Gastroesophageal sphincter (tissue), 4 donors: ENCODE measurements at regions not wholly inside any gene's neighbourhood (a gene's known extent, or its start where the extent isn't known, plus 50 kb on each side); places are given as distances from the start of the nearest gene placed in this dataset.
A peak's percentile ranks its signal among the peaks of the same experiment; 100 is the strongest.

Experiments
- ATAC-seq: fragments of 150-250 bp; one replicate; pipeline ENCODE4 v1.9.1; 2016; ENCODE audit warnings: mild to moderate bottlenecking, moderate library complexity
- H3K27ac ChIP-seq, 4 donors: fragments of 200-600 bp; sonication (generic) in 3 of 4; 1 replicate in 3 of 4; 2 replicates in 1 of 4; pipeline ENCODE4 v1.5.1; 2016 to 2019
- H3K27me3 ChIP-seq: fragments of 200-600 bp; sonication (generic); one replicate; pipeline ENCODE4 v1.5.1; 2019
- H3K36me3 ChIP-seq, 2 donors: fragments of 200-600 bp; sonication (generic); one replicate each; pipeline ENCODE4 v1.5.1; 2019; ENCODE audit warnings: control low read depth in 1 of 2
- H3K4me1 ChIP-seq, 3 donors: fragments of 200-600 bp; sonication (generic); 1 replicate in 2 of 3; 2 replicates in 1 of 3; pipeline ENCODE4 v1.5.1; 2016 to 2019; ENCODE audit warnings: control low read depth in 2 of 3
- H3K4me3 ChIP-seq, 2 donors: fragments of 200-600 bp; sonication (generic); one replicate each; pipeline ENCODE4 v1.5.1; 2019; ENCODE audit warnings: mild to moderate bottlenecking in 1 of 2, moderate library complexity in 1 of 2
- H3K9me3 ChIP-seq, 3 donors: fragments of 200-600 bp; sonication (generic); one replicate each; pipeline ENCODE4 v1.5.1; 2017 to 2019; ENCODE audit warnings: control low read depth in 2 of 3
- CTCF ChIP-seq, 4 experiments: fragments of 200-600 bp in 2 of 4; fragments of 450-650 bp in 2 of 4; sonication (generic) in 1 of 4; IDR thresholded peaks; one replicate each; pipeline ENCODE4 v1.5.1; 2017 to 2019; ENCODE audit warnings: antibody characterized with exemption in 4 of 4, mild to moderate bottlenecking in 2 of 4, moderate library complexity in 2 of 4
- EP300 ChIP-seq: sonication (generic); formaldehyde crosslinking; IDR thresholded peaks from one replicate; pipeline ENCODE4 v1.6.1; 2017; ENCODE audit warnings: antibody characterized with exemption, mild to moderate bottlenecking
- POLR2A ChIP-seq, 2 donors: fragments of 450-650 bp; IDR thresholded peaks; one replicate each; pipeline ENCODE4 v1.6.1; 2017; ENCODE audit warnings: antibody characterized with exemption in 2 of 2, mild to moderate bottlenecking in 2 of 2, moderate library complexity in 1 of 2
- POLR2AphosphoS5 ChIP-seq: sonication (generic); formaldehyde crosslinking; IDR thresholded peaks from one replicate; pipeline ENCODE4 v1.6.1; 2017; ENCODE audit warnings: antibody characterized with exemption
- WGBS, 2 donors: methylation state at CpG; one replicate each; pipeline ENCODE4 v1.1.5; 2018; ENCODE audit warnings: low coverage in 1 of 2; 5-methylcytosine and 5-hydroxymethylcytosine counted together

GRCh38 chr12:125687820-125688219, 622.6 kb downstream of the AACS start:
- Histone ChIP-seq H3K27me3 (peaks cover 50% of the 10 kb centered on the region), H3K9me3 (no peaks in the 10 kb centered on the region), H3K27ac (no peak overlapping the region), H3K36me3 (no peaks in the 10 kb centered on the region), H3K4me1 (no peaks in the 10 kb centered on the region), H3K4me3 (no peak overlapping the region)
- 76 to 83% methylated on average over 1 to 2 of the region's 7 CpGs for WGBS, 2 donors
- no peak for ATAC-seq
- TF ChIP-seq POLR2AphosphoS5 (no peak), POLR2A (IDR thresholded peaks at IDR 0.05) (no peak), CTCF (IDR thresholded peaks at IDR 0.05) (no peak), EP300 (no peak)

GRCh38 chr12:125688223-125688622, 623.0 kb downstream of the AACS start:
- Histone ChIP-seq H3K27ac (no peak overlapping the region), H3K27me3 (peaks cover 50% of the 10 kb centered on the region), H3K36me3 (no peaks in the 10 kb centered on the region), H3K4me3 (no peak overlapping the region), H3K4me1 (no peaks in the 10 kb centered on the region), H3K9me3 (no peaks in the 10 kb centered on the region)
- TF ChIP-seq EP300 (no peak), CTCF (IDR thresholded peaks at IDR 0.05) (no peak), POLR2AphosphoS5 (no peak), POLR2A (IDR thresholded peaks at IDR 0.05) (no peak)
- ATAC-seq: no peak
- WGBS, 2 donors: no CpG with 5 or more reads among the region's 7 CpGs

- Histone ChIP-seq H3K4me3 (no peak overlapping the region), H3K4me1 (no peaks in the 10 kb centered on the region), H3K27me3 (peaks cover 43% of the 10 kb centered on the region), H3K27ac (no peak overlapping the region), H3K9me3 (no peaks in the 10 kb centered on the region), H3K36me3 (no peaks in the 10 kb centered on the region)
- TF ChIP-seq CTCF (IDR thresholded peaks at IDR 0.05): no peak
- no peak for TF ChIP-seq POLR2AphosphoS5
- TF ChIP-seq POLR2A (IDR thresholded peaks at IDR 0.05): no peak
- TF ChIP-seq EP300: no peak
- peak; percentile 19 for ATAC-seq
- 83 to 100% methylated on average over 1 to 5 of the region's 5 CpGs for WGBS, 2 donors
Observed at GRCh38 chr12:125688881-125689280, 623.6 kb downstream of the AACS start.

- peaks cover 36% of the 10 kb centered on the region for H3K27me3 ChIP-seq
- no peak overlapping the region for H3K4me3 ChIP-seq
- TF ChIP-seq POLR2AphosphoS5 (no peak), EP300 (no peak), POLR2A (IDR thresholded peaks at IDR 0.05) (no peak), CTCF (IDR thresholded peaks at IDR 0.05) (no peak)
- H3K4me1 ChIP-seq: no peaks in the 10 kb centered on the region
- ATAC-seq: no peak
- no peak overlapping the region for H3K27ac ChIP-seq
- 68 to 72% methylated on average over 11 to 13 of the region's 18 CpGs for WGBS, 2 donors
- no peaks in the 10 kb centered on the region for H3K9me3 ChIP-seq
- no peaks in the 10 kb centered on the region for H3K36me3 ChIP-seq
Observed at GRCh38 chr12:125689576-125690410, 624.6 kb downstream of the AACS start.

GRCh38 chr12:125690841-125691240, 625.6 kb downstream of the AACS start:
- no peak for ATAC-seq
- Histone ChIP-seq H3K36me3 (no peaks in the 10 kb centered on the region), H3K9me3 (no peaks in the 10 kb centered on the region), H3K4me3 (no peak overlapping the region), H3K27ac (no peak overlapping the region), H3K4me1 (no peaks in the 10 kb centered on the region), H3K27me3 (peaks cover 32% of the 10 kb centered on the region)
- 71 to 84% methylated on average over 5 to 6 of the region's 9 CpGs for WGBS, 2 donors
- TF ChIP-seq POLR2AphosphoS5 (no peak), CTCF (IDR thresholded peaks at IDR 0.05) (no peak), EP300 (no peak), POLR2A (IDR thresholded peaks at IDR 0.05) (no peak)
